ENCODE measurements at regions not wholly inside any gene's neighbourhood (a gene's known extent, or its start where the extent isn't known, plus 50 kb on each side); places are given as distances from the start of the nearest gene placed in this dataset.
"Not testable (repeated sequence)": the region's sequence is repeated elsewhere in the genome, so short reads cannot be mapped to it uniquely, and the experiment has no call there.

DNA sequence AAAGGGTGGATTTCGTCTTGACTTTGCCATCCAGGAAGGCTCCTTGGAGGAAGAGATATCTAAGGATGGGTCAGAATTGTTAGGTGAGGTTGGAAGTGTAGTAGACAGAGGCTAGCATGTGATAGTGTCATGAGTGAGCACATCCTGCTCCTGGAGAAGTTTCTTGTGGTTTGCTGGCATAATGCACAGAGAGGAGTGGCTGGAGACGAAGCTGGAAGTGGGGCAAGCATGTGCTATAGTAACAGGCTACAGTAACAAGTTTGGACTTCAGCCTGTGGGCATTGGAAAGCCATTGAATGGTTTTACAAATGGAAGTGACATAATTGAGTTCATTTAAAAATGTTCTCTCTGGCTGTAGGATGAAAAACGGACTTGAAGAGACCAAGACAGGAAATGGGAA, 175.6 kb upstream of the VWC2 start:
- no peaks in the 10 kb centered on the region for H3K36me3 ChIP-seq
- H3K4me1 ChIP-seq (ENCODE audit: insufficient read depth): no peaks in the 10 kb centered on the region
- no peak for DNase-seq
- H3K27ac ChIP-seq: no peak overlapping the region
- 57 to 70% (median 66%) methylated on average over 3 of the region's 3 CpGs for WGBS, 3 donors
- intact Hi-C loops (cut with DNase I): no loop called here
- TF ChIP-seq, protein P1, sequence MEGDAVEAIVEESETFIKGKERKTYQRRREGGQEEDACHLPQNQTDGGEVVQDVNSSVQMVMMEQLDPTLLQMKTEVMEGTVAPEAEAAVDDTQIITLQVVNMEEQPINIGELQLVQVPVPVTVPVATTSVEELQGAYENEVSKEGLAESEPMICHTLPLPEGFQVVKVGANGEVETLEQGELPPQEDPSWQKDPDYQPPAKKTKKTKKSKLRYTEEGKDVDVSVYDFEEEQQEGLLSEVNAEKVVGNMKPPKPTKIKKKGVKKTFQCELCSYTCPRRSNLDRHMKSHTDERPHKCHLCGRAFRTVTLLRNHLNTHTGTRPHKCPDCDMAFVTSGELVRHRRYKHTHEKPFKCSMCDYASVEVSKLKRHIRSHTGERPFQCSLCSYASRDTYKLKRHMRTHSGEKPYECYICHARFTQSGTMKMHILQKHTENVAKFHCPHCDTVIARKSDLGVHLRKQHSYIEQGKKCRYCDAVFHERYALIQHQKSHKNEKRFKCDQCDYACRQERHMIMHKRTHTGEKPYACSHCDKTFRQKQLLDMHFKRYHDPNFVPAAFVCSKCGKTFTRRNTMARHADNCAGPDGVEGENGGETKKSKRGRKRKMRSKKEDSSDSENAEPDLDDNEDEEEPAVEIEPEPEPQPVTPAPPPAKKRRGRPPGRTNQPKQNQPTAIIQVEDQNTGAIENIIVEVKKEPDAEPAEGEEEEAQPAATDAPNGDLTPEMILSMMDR (IDR thresholded peaks at IDR 0.05): no peak
- TF ChIP-seq POLR2A (IDR thresholded peaks at IDR 0.05): no peak
- no peak for TF ChIP-seq EP300 (IDR thresholded peaks at IDR 0.05)
- H3K27me3 ChIP-seq: no peaks in the 10 kb centered on the region
- H3K9me3 ChIP-seq: no peaks in the 10 kb centered on the region
- no peak overlapping the region for H3K4me3 ChIP-seq

GRCh38 chr7:49611951-49612350, 161.5 kb upstream of the VWC2 start:
- H3K36me3 ChIP-seq: no peaks in the 10 kb centered on the region
- H3K9me3 ChIP-seq: no peaks in the 10 kb centered on the region
- H3K4me1 ChIP-seq (ENCODE audit: insufficient read depth): no peaks in the 10 kb centered on the region
- H3K27ac ChIP-seq: no peak overlapping the region
- H3K4me3 ChIP-seq: no peak overlapping the region
- WGBS, 3 donors: 91 to 93% (median 92%) methylated on average over 5 of the region's 5 CpGs
- intact Hi-C loops (cut with DNase I): no loop called here
- H3K27me3 ChIP-seq: no peaks in the 10 kb centered on the region
- TF ChIP-seq, protein P1 (IDR thresholded peaks at IDR 0.05): no peak
- TF ChIP-seq EP300 (IDR thresholded peaks at IDR 0.05) (no peak), POLR2A (IDR thresholded peaks at IDR 0.05) (no peak)
- no peak for DNase-seq

- Histone ChIP-seq H3K27me3 (no peaks in the 10 kb centered on the region), H3K27ac (no peak overlapping the region), H3K9me3 (no peaks in the 10 kb centered on the region), H3K4me1 (ENCODE audit: insufficient read depth) (no peaks in the 10 kb centered on the region), H3K4me3 (no peak overlapping the region), H3K36me3 (no peaks in the 10 kb centered on the region)
- no peak for DNase-seq
- WGBS, 3 donors: 68 to 92% (median 85%) methylated on average over 2 of the region's 2 CpGs
- intact Hi-C loops (cut with DNase I): no loop called here
- TF ChIP-seq, protein P1 (IDR thresholded peaks at IDR 0.05): no peak
- no peak for TF ChIP-seq POLR2A (IDR thresholded peaks at IDR 0.05)
- no peak for TF ChIP-seq EP300 (IDR thresholded peaks at IDR 0.05)
Observed at GRCh38 chr7:49613759-49614158, 159.7 kb upstream of the VWC2 start.

DNA sequence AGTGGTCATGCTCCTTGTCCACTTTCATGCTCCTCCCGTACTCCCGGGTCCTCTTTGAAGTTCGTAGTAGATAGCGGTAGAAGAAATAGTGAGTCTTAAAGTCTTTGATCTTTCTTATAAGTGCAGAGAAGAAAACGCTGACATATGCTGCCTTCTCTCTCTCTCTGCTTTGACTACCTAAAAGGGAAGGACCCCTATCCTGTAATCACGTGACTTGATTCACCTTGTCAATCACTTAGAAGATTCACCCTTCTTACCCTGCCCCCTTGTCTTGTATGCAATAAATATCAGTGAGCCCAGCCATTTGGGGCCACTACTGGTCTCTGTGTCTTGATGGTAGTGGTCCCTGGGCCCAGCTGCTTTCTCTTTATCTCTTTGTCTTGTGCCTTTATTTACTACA, 158.5 kb upstream of the VWC2 start:
- H3K4me3 ChIP-seq; H3K9me3 ChIP-seq; H3K27ac ChIP-seq; H3K27me3 ChIP-seq; H3K36me3 ChIP-seq; H3K4me1 ChIP-seq (ENCODE audit: insufficient read depth); intact Hi-C loops (cut with DNase I); DNase-seq: not testable (repeated sequence)
- WGBS, 3 donors: 82 to 87% (median 85%) methylated on average over 6 of the region's 6 CpGs

DNA sequence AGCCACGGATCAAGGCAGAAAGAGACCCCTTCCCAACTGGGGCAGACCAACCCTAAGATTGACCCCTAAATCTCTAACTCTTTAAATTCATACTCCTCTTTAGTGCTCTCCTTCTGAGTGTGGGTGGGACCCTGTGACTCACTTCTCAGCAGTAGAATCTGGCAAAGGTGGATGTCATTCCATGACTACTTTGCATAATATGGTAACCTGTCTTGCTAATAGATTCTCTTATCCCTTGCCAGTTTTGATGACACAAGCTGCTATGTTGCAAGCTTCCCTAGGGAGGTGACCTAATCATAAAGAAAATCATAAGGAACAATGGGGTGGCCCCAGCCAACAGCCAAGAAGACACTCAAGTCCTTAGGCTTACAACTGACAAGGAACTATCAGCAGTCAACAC, 155.4 kb upstream of the VWC2 start:
- Histone ChIP-seq H3K27me3 (no peaks in the 10 kb centered on the region), H3K4me1 (ENCODE audit: insufficient read depth) (no peaks in the 10 kb centered on the region), H3K9me3 (no peaks in the 10 kb centered on the region), H3K36me3 (no peaks in the 10 kb centered on the region), H3K4me3 (no peak overlapping the region), H3K27ac (no peak overlapping the region)
- TF ChIP-seq, protein P1 (IDR thresholded peaks at IDR 0.05): no peak
- 83 to 93% (median 84%) methylated on average over 1 of the region's 1 CpG for WGBS, 3 donors
- DNase-seq: no peak
- intact Hi-C loops (cut with DNase I): no loop called here
